Activated naive CD8-positive, alpha-beta T cell treated with anti-CD3 and anti-CD28 coated beads, Interleukin-2, amount 50 U/mL, for 16 hours (primary cell): ENCODE measurements at regions not wholly inside any gene's neighbourhood (a gene's known extent, or its start where the extent isn't known, plus 50 kb on each side); places are given as distances from the start of the nearest gene placed in this dataset.
"Not testable (repeated sequence)": the region's sequence is repeated elsewhere in the genome, so short reads cannot be mapped to it uniquely, and the experiment has no call there.

Experiments used
- DNase-seq: peaks from one replicate; pipeline ENCODE4 v3.0.0-alpha.2; 2020; ENCODE audit warnings: low read depth, low spot score

- DNase-seq: no peak
Observed at GRCh38 chr10:8128511-8128910, 74.0 kb downstream of the GATA3 start.

DNA sequence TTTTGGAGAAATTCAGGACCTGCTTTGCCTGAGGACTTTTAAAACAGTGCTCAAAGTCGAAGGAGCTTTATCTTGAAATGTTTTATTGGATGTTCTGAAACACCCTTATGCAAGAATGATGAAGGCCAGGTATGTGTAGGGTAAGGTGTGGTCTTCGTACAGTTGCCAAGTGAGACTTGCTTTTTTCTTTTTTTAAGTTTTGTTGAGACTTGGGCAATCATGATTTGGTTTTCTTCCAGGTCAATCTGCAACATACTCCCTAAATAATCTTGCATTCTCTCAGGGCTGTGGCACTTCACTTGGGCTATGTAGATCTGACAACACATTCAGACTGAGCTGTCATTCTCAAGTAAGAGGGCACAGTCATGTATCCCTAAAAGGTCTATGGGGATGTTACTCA, 75.0 kb downstream of the GATA3 start:
- no peak for DNase-seq

GRCh38 chr10:8130973-8131911, 76.8 kb downstream of the GATA3 start:
- DNase-seq: no peak

- DNase-seq: no peak
Observed at GRCh38 chr10:8133146-8133545, 78.7 kb downstream of the GATA3 start.

- no peak for DNase-seq
Observed at GRCh38 chr10:8136736-8137135, 82.2 kb downstream of the GATA3 start.

- DNase-seq: no peak
Observed at GRCh38 chr10:8137272-8137681, 82.8 kb downstream of the GATA3 start.

GRCh38 chr10:8137726-8138125, 83.2 kb downstream of the GATA3 start:
- no peak for DNase-seq

DNA sequence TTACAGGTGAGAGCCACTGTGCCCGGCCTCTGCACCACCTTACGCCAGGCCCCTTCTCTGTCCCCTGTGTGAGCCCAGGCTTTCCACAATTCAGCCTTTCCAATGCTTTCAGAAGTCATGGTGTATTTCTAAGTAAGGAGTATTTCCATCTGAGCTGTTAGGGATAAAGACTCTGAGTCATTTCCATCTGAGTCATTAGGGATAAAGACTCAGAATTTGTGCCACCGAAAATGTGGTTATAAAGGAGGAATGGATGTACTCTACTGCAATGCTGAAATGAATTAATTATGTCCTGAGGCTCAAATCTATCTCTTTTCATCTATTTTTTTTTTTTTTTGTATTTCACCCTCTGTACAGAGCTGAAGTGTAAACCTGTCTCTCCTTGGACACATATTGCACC, 84.0 kb downstream of the GATA3 start:
- DNase-seq: no peak

DNA sequence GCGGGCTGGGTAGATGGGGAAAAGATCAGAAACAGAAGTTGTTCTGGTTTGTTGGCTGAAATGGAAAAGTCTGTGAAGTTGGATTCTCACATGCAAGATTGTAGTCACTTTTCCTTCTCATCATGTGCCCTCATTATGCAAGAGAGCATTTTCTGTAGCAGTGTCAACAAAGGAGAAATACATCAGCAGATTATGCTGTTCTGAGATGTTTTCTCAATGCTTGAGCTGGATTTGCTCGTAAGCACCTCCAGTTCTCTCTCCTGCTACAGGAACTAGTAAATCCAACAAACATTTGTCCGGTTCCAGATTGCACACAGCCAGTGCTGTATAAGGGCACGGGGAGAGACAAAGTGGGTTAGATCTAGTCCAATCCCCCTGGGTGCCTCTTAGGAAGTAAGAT, 90.0 kb downstream of the GATA3 start:
- DNase-seq: no peak

DNA sequence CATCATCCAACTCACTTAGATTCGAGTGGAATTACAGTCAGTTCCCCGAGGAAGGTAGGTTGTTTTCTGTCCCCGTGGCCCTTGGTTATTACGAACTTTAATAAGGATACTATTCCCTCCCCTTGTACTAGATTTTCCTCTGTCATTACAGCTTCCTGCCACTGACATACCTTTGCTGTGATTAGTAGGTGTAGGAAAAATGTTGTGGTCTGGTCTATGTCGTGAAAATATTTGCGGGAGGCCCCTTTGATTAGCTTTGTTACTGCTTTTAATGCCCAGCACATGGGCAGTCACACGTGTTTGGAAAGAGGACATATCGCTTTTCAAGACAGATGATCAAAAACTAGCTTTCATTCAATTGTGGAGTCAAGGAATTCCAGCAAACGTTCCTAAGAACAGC, 92.2 kb downstream of the GATA3 start:
- DNase-seq: no peak

DNA sequence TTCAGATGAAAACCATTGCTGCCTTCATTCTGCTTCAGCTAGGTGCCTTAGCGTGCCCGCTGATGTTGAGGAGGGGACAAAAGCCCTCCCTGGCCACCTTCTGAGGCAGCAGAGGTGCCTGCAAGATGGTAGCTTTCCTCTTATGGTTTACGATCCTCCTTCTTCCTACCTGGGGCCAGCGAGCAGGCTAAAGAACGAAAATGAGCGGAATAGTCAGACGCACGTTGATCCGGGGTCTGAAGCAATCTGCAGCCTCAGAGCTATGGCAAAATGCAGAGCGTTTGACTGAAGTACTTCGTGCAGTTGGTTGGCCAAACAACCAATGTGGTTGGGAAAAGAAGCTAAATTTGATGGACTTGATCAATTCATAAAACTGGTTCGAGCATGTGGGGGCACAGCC, 95.5 kb downstream of the GATA3 start:
- no peak for DNase-seq

GRCh38 chr10:8150401-8150905, 96.0 kb downstream of the GATA3 start:
- no peak for DNase-seq

DNA sequence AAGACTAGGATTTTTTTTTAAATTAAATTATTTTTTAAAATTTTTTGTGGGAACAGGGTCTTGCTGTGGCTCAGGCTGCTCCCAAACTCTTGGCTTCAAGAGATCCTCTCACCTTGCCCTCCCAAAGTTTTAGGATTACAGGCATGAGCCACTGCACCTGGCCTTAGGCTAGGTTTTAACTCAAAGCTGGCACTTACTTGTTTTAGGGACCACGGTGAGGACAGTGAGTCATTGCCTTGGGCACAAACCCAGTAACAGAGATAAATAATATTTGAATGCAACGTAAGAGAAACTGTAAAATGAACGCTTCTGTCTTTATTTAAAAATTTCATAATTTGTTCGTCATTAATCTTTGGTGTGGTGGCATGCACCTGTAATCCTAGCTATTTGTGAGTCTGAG, 96.6 kb downstream of the GATA3 start:
- no peak for DNase-seq

DNA sequence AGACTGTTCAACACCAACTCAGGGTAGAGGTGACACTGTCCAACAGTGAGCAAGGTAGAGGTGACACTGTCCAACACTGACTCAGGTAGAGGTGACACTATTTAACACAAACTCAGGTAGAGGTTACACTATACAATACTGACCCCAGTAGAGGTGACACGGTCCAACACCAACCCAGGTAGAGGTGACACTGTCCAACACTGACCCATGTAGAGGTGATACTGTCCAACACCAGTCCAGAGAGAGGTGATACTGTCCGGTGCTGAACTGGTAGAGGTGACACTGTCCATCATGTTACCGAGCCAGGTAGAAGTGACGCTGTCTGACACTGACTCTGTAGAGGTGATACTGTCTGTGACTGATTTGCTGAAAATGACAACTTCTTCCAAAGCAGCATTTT, 102.4 kb downstream of the GATA3 start:
- DNase-seq: no peak

GRCh38 chr10:8158193-8159071, 103.9 kb downstream of the GATA3 start:
- DNase-seq: no peak

- no peak for DNase-seq
Observed at GRCh38 chr10:8159341-8160165, 105.1 kb downstream of the GATA3 start.

- no peak for DNase-seq
Observed at GRCh38 chr10:8163824-8164223, 109.3 kb downstream of the GATA3 start.

GRCh38 chr10:8164640-8165039, 110.2 kb downstream of the GATA3 start:
- not testable (repeated sequence) for DNase-seq

DNA sequence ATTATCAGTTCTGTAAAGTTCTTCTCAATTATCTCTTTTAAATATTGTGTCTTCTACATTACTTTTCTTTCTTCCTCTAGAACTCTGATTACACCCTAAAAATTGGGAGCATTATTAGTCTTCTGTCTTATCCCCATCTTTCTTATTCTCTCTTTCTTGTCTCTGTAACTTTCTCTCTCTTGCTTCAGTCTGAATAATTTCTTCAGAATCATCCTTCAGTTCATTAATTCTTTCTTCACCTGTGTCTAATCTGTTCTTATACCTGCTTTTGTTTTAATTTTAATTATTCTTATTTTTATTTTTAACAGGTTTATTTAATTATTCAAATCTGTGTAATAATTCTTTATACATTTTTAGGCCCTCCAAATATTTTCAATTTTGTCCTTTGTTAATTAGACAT, 114.3 kb downstream of the GATA3 start:
- no peak for DNase-seq

DNA sequence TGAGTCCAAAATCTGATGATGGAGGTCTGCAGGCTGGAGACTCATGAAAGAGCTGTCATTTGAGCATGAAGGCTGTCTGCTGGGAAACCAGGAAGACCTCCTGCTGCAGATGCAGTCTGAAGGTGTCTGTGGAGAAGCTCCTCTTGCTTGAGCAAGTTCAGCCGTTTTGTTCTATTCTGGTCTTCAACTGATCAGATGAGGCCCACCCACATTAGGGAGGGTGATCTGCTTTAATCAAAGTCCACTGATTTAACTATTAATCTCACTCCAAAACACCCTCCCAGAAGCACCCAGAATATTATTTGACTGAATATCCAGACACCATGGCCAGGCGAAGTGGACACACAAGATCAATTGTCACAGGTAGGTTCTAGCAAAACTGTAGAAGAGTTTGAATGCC, 116.5 kb downstream of the GATA3 start:
- no peak for DNase-seq

DNA sequence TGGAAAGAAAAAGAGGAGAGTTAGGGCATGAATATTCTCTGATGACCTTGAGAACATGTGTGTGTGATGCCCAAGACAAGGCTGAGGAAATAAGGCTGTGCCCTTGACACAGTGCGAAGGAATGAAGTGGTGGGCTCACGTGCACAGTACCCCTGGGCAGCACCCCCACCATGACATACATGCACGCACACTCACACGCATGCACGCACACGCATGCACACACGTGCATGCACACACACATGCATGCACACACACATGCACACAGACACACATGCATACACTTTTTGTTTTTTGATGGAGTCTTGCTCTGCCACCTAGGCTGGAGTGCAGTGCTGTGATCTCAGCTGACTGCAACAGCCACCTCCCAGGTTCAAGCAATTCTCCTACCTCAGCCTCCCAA, 118.1 kb downstream of the GATA3 start:
- DNase-seq: no peak
